SJCRH30 (cell line): ENCODE measurements at regions not wholly inside any gene's neighbourhood (a gene's known extent, or its start where the extent isn't known, plus 50 kb on each side); places are given as distances from the start of the nearest gene placed in this dataset.

ENCODE experiments used
- DNase-seq, 2 experiments: peaks; one replicate each; pipeline ENCODE4 v3.0.0-alpha.2; 2015 to 2020
- H3K27ac ChIP-seq: fragments of 250-450 bp; sonication (Bioruptor Pico); 2 replicates; pipeline ENCODE4 v1.5.1; 2020; ENCODE audit warnings: mild to moderate bottlenecking, moderate library complexity
- H3K27me3 ChIP-seq: fragments of 250-450 bp; sonication (Bioruptor Pico); 2 replicates; pipeline ENCODE4 v1.5.1; 2020; ENCODE audit warnings: mild to moderate bottlenecking, moderate library complexity
- H3K36me3 ChIP-seq: fragments of 250-450 bp; sonication (Bioruptor Pico); 2 replicates; pipeline ENCODE4 v1.5.1; 2020; ENCODE audit warnings: mild to moderate bottlenecking, moderate library complexity
- H3K4me1 ChIP-seq: fragments of 250-450 bp; sonication (Bioruptor Pico); 2 replicates; pipeline ENCODE4 v1.5.1; 2020; ENCODE audit warnings: mild to moderate bottlenecking, moderate library complexity
- H3K4me3 ChIP-seq: fragments of 250-450 bp; sonication (Bioruptor Pico); 2 replicates; pipeline ENCODE4 v1.5.1; 2020; ENCODE audit warnings: mild to moderate bottlenecking, moderate library complexity
- H3K9me3 ChIP-seq: fragments of 250-450 bp; sonication (Bioruptor Pico); replicated peaks from 2 replicates; pipeline ENCODE4 v1.5.1; 2020; ENCODE audit warnings: mild to moderate bottlenecking, moderate library complexity

GRCh38 chr5:158140120-158140731, 281.3 kb upstream of the CLINT1 start:
- H3K4me3 ChIP-seq: no peak overlapping the region
- peaks cover 14% of the 10 kb centered on the region for H3K4me1 ChIP-seq
- no peaks in the 10 kb centered on the region for H3K27me3 ChIP-seq
- H3K9me3 ChIP-seq: no peaks in the 10 kb centered on the region
- H3K27ac ChIP-seq: peak overlapping the region; percentile 25
- H3K36me3 ChIP-seq: no peaks in the 10 kb centered on the region
- DNase-seq: peak; percentile 73 to 78

DNA sequence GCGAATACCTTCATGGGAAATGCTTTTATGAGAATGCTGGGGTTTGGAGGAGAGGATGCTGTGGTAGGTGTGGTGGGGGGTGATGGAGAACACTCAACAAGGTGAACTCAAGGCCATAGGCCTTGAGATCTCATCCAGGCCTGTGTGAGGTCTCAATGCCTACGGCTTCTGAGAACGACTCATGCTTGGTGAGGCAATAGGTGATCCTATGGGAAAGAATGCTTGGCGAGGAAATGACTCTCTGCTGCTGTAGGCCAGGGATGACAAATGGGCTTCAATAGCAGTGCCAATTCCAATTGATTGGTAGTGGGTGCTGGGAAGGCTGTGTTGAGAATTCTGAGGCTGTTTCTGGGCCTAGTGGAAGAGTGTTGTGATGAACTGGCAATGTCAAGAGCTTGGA, 280.2 kb upstream of the CLINT1 start:
- Histone ChIP-seq H3K9me3 (no peaks in the 10 kb centered on the region), H3K4me1 (peaks cover 14% of the 10 kb centered on the region), H3K36me3 (no peaks in the 10 kb centered on the region), H3K27ac (no peak overlapping the region), H3K27me3 (no peaks in the 10 kb centered on the region), H3K4me3 (no peak overlapping the region)
- no peak for DNase-seq

GRCh38 chr5:158135682-158136179, 276.8 kb upstream of the CLINT1 start:
- DNase-seq: peak in 1 of 2 experiments; percentile 49

GRCh38 chr5:158133369-158133768, 274.4 kb upstream of the CLINT1 start:
- DNase-seq: no peak
- no peaks in the 10 kb centered on the region for H3K9me3 ChIP-seq
- H3K27ac ChIP-seq: no peak overlapping the region
- peaks cover 3% of the 10 kb centered on the region for H3K4me1 ChIP-seq
- H3K27me3 ChIP-seq: no peaks in the 10 kb centered on the region
- no peak overlapping the region for H3K4me3 ChIP-seq
- no peaks in the 10 kb centered on the region for H3K36me3 ChIP-seq

More at GRCh38 chr5:158135682-158136179, 276.8 kb upstream of the CLINT1 start:
- Histone ChIP-seq H3K27me3 (no peaks in the 10 kb centered on the region), H3K9me3 (no peaks in the 10 kb centered on the region), H3K36me3 (no peaks in the 10 kb centered on the region), H3K4me3 (no peak overlapping the region), H3K4me1 (peaks cover 14% of the 10 kb centered on the region), H3K27ac (no peak overlapping the region)

DNA sequence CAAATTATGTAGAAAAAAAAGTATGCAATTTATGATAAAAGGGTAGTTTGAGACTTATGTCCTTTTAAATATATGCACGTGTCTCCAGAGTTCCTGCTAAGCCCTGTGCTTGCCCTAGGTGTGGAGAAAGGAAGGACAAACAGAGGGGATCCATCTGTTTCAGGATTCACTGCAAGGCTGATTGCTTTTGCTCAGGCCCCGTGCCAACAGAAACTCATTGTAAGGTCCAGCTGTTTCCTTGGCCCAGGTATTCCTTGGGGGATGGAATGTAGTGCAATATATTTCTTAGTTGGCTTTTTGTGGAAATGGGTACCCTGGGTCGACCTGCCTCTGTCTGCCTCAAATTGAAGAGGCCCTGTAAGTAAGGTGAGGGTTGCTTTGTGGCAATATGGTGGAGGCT, 268.6 kb upstream of the CLINT1 start:
- DNase-seq: peak; percentile 29 to 61
- Histone ChIP-seq H3K36me3 (no peaks in the 10 kb centered on the region), H3K27me3 (no peaks in the 10 kb centered on the region), H3K4me3 (no peak overlapping the region), H3K9me3 (no peaks in the 10 kb centered on the region), H3K27ac (peak overlapping the region; percentile 81), H3K4me1 (peaks cover 27% of the 10 kb centered on the region)

DNA sequence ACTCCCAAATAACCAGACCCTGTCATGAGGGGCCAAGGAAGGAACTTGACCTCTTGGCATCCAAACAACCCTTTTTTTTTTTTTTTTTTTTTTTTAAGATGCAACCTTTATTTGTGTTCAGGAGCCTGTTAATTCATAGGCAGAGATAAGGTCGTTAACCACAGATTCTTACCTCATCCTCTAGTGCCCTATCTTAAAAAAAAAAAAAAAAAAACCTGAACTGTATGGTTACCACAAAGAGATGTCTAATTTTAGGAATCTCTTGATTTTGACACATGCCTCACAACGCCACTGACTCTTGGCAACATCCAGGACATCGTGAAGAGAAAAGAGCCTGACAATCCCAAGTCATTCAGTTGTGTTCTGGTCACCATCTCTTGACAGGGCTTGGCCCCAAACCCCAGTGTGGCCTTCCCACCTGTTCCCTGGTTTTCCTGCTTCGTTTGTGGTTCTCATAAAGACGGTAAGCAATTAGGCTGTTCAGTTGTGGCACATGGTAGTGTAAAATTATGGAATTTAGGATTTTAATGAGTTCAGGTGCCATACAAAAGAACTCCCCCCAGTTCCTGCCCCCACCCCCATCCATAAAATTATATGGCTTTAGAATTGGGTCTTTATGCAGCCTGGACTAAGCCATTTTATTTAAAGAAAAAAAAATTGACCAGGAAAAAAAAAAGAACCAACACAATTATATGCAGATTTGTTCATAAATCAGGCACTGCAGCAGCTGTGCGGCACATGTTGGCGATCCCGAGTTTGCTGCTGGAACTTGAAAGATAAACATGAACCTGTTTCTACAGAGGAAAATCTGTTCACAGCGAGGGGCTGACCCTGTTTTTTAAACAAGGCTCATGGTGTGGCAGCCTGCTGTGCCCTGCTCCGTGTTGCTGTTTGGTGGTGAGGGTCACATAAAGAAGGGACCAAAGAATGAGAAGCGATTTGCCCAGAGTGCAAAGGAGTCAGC, 267.8 kb upstream of the CLINT1 start:
- Histone ChIP-seq H3K4me1 (peaks cover 27% of the 10 kb centered on the region), H3K36me3 (no peaks in the 10 kb centered on the region), H3K27me3 (no peaks in the 10 kb centered on the region), H3K9me3 (no peaks in the 10 kb centered on the region), H3K4me3 (no peak overlapping the region), H3K27ac (peak overlapping the region; percentile 81)
- DNase-seq: peak; percentile 71 to 86

- no peak for DNase-seq
- Histone ChIP-seq H3K9me3 (no peaks in the 10 kb centered on the region), H3K36me3 (no peaks in the 10 kb centered on the region), H3K27ac (no peak overlapping the region), H3K27me3 (no peaks in the 10 kb centered on the region), H3K4me1 (peaks cover 34% of the 10 kb centered on the region), H3K4me3 (no peak overlapping the region)
Observed at GRCh38 chr5:158124606-158125316, 265.8 kb upstream of the CLINT1 start.

- DNase-seq: no peak
- no peaks in the 10 kb centered on the region for H3K27me3 ChIP-seq
- H3K9me3 ChIP-seq: no peaks in the 10 kb centered on the region
- peaks cover 35% of the 10 kb centered on the region for H3K4me1 ChIP-seq
- no peaks in the 10 kb centered on the region for H3K36me3 ChIP-seq
- H3K27ac ChIP-seq: no peak overlapping the region
- H3K4me3 ChIP-seq: no peak overlapping the region
Observed at GRCh38 chr5:158123595-158123994, 264.6 kb upstream of the CLINT1 start.

- H3K27ac ChIP-seq: no peak overlapping the region
- no peak overlapping the region for H3K4me3 ChIP-seq
- H3K9me3 ChIP-seq: no peaks in the 10 kb centered on the region
- DNase-seq: no peak
- no peaks in the 10 kb centered on the region for H3K27me3 ChIP-seq
- peaks cover 26% of the 10 kb centered on the region for H3K4me1 ChIP-seq
- H3K36me3 ChIP-seq: no peaks in the 10 kb centered on the region
Observed at GRCh38 chr5:158121678-158122077, 262.7 kb upstream of the CLINT1 start.

GRCh38 chr5:158120760-158121159, 261.8 kb upstream of the CLINT1 start:
- H3K36me3 ChIP-seq: no peaks in the 10 kb centered on the region
- no peak for DNase-seq
- no peaks in the 10 kb centered on the region for H3K27me3 ChIP-seq
- peaks cover 18% of the 10 kb centered on the region for H3K4me1 ChIP-seq
- no peak overlapping the region for H3K27ac ChIP-seq
- H3K9me3 ChIP-seq: no peaks in the 10 kb centered on the region
- H3K4me3 ChIP-seq: no peak overlapping the region

DNA sequence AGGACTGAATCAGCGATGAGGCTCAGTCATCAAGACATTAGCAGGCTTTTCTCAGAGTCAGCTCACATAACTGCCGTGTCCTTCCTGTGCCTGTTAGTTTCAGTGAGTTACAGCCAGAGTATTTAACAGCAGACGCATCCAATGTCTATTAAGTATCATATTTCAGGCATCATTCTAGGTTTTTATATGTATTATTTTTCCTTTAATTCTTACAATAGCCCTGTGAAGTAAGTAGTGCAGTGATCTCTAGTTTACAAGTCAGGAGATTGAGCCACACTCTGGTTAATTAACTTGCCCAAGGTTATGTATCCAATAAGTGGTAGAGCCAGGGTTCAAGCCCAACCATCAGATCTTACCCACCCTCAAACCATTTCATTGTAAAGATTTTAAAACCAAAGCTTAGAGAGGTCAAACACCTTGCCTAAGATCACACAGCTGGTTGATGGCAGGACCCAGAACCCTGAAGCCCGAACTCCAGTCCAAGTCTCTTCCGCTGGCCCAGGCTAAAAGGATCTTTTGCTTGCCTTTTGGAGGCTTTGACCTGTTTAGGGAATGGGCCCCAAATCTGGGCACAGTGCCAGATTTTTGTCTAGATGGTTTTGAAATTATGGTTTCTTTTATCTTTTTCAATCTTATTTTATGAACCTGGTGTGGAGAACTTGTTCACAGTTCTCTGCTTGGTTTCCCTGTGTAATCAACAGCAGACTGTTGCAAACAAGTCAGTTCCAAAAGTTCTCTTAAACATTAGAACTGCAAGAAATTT, 261.2 kb upstream of the CLINT1 start:
- peak in 1 of 2 experiments; percentile 41 for DNase-seq
- Histone ChIP-seq H3K27me3 (no peaks in the 10 kb centered on the region), H3K4me1 (peaks cover 17% of the 10 kb centered on the region), H3K27ac (no peak overlapping the region), H3K36me3 (no peaks in the 10 kb centered on the region), H3K4me3 (no peak overlapping the region), H3K9me3 (no peaks in the 10 kb centered on the region)

GRCh38 chr5:158117467-158118160, 258.7 kb upstream of the CLINT1 start:
- Histone ChIP-seq H3K27me3 (no peaks in the 10 kb centered on the region), H3K36me3 (no peaks in the 10 kb centered on the region), H3K9me3 (no peaks in the 10 kb centered on the region), H3K4me1 (peaks cover 22% of the 10 kb centered on the region), H3K27ac (no peak overlapping the region), H3K4me3 (no peak overlapping the region)
- peak in 1 of 2 experiments; percentile 36 for DNase-seq

DNA sequence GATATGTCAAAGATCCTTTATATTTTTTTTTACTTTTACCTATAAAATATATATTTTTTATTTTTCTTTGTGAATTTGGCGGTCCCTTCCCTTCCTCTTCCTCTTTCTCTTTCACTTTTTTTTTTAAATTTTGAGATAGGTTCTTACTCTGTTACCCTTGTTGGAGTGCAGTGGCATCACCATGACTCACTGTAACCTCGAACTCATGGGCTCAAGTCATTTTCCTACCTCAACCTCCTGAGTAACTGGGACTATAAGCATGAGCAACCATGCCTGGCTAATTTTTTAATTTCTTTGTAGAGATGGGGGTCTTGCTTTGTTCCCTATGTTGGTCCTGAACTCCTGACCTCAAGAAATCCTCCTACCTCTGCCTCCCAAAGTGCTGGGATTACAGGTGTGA, 258.0 kb upstream of the CLINT1 start:
- DNase-seq: no peak
- peaks cover 22% of the 10 kb centered on the region for H3K4me1 ChIP-seq
- no peak overlapping the region for H3K4me3 ChIP-seq
- no peaks in the 10 kb centered on the region for H3K36me3 ChIP-seq
- no peak overlapping the region for H3K27ac ChIP-seq
- no peaks in the 10 kb centered on the region for H3K27me3 ChIP-seq
- H3K9me3 ChIP-seq: no peaks in the 10 kb centered on the region

- Histone ChIP-seq H3K4me1 (peaks cover 21% of the 10 kb centered on the region), H3K36me3 (no peaks in the 10 kb centered on the region), H3K27ac (no peak overlapping the region), H3K27me3 (no peaks in the 10 kb centered on the region), H3K4me3 (no peak overlapping the region), H3K9me3 (no peaks in the 10 kb centered on the region)
- DNase-seq: no peak
Observed at GRCh38 chr5:158115468-158115867, 256.5 kb upstream of the CLINT1 start.
